ENCODE measurements at regions not wholly inside any gene's neighbourhood (a gene's known extent, or its start where the extent isn't known, plus 50 kb on each side); places are given as distances from the start of the nearest gene placed in this dataset.
"Not testable (repeated sequence)": the region's sequence is repeated elsewhere in the genome, so short reads cannot be mapped to it uniquely, and the experiment has no call there.

GRCh38 chr5:30401479-30402058, 791.9 kb upstream of the CDH6 start:
- peaks cover 0 to 20% (median 9%) of the 10 kb centered on the region in 9 donors for H3K9me3 Mint-ChIP-seq
- no peaks in the 10 kb centered on the region for H3K36me3 Mint-ChIP-seq
- ATAC-seq = no peak
- no peak overlapping the region for H3K4me3 Mint-ChIP-seq
- no peaks in the 10 kb centered on the region for H3K27me3 Mint-ChIP-seq
- no peak overlapping the region for H3K27ac Mint-ChIP-seq
- POLR2A ChIA-PET = no interaction called here
- H3K4me1 Mint-ChIP-seq = no peaks in the 10 kb centered on the region
- no peak for DNase-seq

DNA sequence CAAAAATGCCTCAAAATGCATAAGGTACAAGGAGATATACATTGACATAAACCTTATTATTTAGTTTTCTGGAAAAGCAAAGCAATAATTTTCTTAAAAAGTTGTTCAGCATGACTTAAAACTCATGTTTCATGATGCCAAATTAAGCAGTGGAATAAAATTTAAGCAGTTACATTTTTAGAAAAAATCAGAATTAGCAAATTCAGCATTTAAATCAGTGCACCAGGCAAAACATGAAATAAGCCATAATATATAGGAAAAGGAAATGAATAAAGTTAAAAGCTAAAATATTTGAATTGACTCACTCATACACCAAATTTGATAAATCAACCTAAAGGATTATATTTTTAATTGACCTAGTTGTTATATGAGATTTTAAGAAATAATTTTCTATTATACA, 795.1 kb upstream of the CDH6 start:
- ATAC-seq = no peak
- no peaks in the 10 kb centered on the region for H3K4me1 Mint-ChIP-seq
- peaks cover 0 to 12% (median 7%) of the 10 kb centered on the region in 9 donors for H3K9me3 Mint-ChIP-seq

DNA sequence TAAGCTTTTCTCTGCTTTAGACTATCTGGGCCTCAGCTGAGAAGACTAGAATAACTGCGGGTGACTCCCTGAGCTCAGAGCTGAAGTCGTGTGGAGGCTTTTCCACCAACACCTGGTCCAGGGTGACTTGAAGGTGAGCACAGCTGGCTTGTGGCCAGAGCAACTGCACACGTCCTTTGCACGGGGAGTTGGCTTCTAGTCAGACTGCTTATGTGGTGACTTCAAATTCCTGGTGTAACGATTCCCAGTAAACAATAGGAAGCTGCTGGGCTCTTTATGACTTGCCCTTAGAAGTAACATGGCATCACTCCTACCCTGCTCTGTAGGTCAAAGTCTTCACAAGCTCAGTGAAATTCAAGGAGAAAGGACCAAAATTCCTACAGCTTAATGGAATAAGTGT, 800.6 kb upstream of the CDH6 start:
- ATAC-seq (no peak), DNase-seq (no peak)
- H3K27me3 Mint-ChIP-seq = no peaks in the 10 kb centered on the region
- peaks cover 2 to 40% (median 16%) of the 10 kb centered on the region in 9 donors for H3K9me3 Mint-ChIP-seq
- no peaks in the 10 kb centered on the region for H3K4me1 Mint-ChIP-seq
- no peaks in the 10 kb centered on the region for H3K36me3 Mint-ChIP-seq
- H3K27ac Mint-ChIP-seq = no peak overlapping the region
- POLR2A ChIA-PET = no interaction called here
- H3K4me3 Mint-ChIP-seq = no peak overlapping the region

More for the DNA sequence above, 795.1 kb upstream of the CDH6 start:
- H3K27me3 Mint-ChIP-seq = no peaks in the 10 kb centered on the region
- no peaks in the 10 kb centered on the region for H3K36me3 Mint-ChIP-seq
- H3K4me3 Mint-ChIP-seq = no peak overlapping the region
- POLR2A ChIA-PET = no interaction called here
- no peak overlapping the region for H3K27ac Mint-ChIP-seq
- DNase-seq = no peak

DNA sequence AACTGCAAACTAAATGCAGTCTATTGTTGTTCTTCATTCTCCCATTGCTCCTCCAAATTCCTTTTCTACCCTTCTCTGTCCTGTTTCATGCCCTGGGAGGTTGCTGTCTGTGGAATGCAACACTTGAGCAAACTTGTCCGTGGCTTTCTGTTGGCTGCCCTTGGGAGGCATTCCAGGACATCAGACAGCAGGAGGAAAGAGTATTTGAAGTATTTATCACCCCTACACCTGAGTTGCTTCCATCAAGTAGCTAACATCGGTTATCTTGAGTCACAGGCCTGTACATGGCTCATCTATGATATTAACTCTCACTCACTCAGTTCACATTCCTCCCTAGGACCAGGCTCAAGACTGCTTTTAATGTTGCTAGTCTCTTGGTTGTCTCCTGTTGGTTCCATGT, 803.4 kb upstream of the CDH6 start:
- peaks cover 4 to 40% (median 18%) of the 10 kb centered on the region in 9 donors for H3K9me3 Mint-ChIP-seq
- no peak for DNase-seq
- POLR2A ChIA-PET = no interaction called here

GRCh38 chr5:30387974-30388632, 805.4 kb upstream of the CDH6 start:
- no peaks in the 10 kb centered on the region for H3K36me3 Mint-ChIP-seq
- H3K27ac Mint-ChIP-seq = no peak overlapping the region
- POLR2A ChIA-PET = no interaction called here
- peaks cover 0 to 40% (median 18%) of the 10 kb centered on the region in 9 donors for H3K9me3 Mint-ChIP-seq
- no peak overlapping the region for H3K4me3 Mint-ChIP-seq
- no peaks in the 10 kb centered on the region for H3K27me3 Mint-ChIP-seq
- DNase-seq (no peak), ATAC-seq (no peak)
- H3K4me1 Mint-ChIP-seq = no peaks in the 10 kb centered on the region

More for the DNA sequence above, 803.4 kb upstream of the CDH6 start:
- no peaks in the 10 kb centered on the region for H3K36me3 Mint-ChIP-seq
- no peaks in the 10 kb centered on the region for H3K27me3 Mint-ChIP-seq
- no peak overlapping the region for H3K27ac Mint-ChIP-seq
- H3K4me1 Mint-ChIP-seq = no peaks in the 10 kb centered on the region
- no peak for ATAC-seq
- no peak overlapping the region for H3K4me3 Mint-ChIP-seq

- POLR2A ChIA-PET = no interaction called here
- Mint-ChIP-seq H3K9me3 (peaks cover 6 to 26% (median 12%) of the 10 kb centered on the region in 9 donors), H3K4me3 (no peak overlapping the region), H3K27ac (no peak overlapping the region), H3K27me3 (no peaks in the 10 kb centered on the region), H3K36me3 (no peaks in the 10 kb centered on the region), H3K4me1 (no peaks in the 10 kb centered on the region)
- ATAC-seq = no peak
- DNase-seq = no peak
Measured at GRCh38 chr5:30385754-30386153, 807.7 kb upstream of the CDH6 start.

DNA sequence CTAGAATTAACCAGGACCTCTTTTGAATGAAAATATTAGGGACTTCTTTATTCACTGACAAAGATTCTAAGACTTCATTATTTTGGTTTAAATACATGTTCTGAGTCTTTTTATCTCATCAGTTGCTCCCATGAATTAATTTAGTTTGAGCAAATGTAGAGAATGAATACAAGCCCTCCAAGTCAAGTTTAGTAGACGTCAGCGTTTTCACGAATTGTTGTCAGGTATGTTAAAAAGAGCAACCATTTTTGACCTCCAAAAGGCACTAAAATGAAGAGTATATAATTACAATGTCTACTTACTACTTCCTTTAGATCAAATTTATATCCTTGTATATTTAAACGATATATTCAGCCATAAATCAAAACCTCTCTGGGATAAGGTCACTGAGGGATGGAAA, 809.3 kb upstream of the CDH6 start:
- Mint-ChIP-seq H3K27ac (no peak overlapping the region), H3K36me3 (no peaks in the 10 kb centered on the region), H3K9me3 (peaks cover 4 to 20% (median 12%) of the 10 kb centered on the region in 9 donors), H3K4me1 (no peaks in the 10 kb centered on the region), H3K27me3 (no peaks in the 10 kb centered on the region), H3K4me3 (no peak overlapping the region)
- POLR2A ChIA-PET = no interaction called here
- no peak for ATAC-seq
- no peak for DNase-seq

- Mint-ChIP-seq H3K9me3 (peaks cover 0 to 36% (median 12%) of the 10 kb centered on the region in 9 donors), H3K36me3 (no peaks in the 10 kb centered on the region), H3K4me1 (no peaks in the 10 kb centered on the region), H3K27me3 (no peaks in the 10 kb centered on the region), H3K27ac (no peak overlapping the region), H3K4me3 (no peak overlapping the region)
- no peak for ATAC-seq
- DNase-seq = no peak
- POLR2A ChIA-PET = no interaction called here
Measured at GRCh38 chr5:30380228-30380627, 813.3 kb upstream of the CDH6 start.

- Mint-ChIP-seq H3K27me3 (no peaks in the 10 kb centered on the region), H3K4me3 (no peak overlapping the region), H3K27ac (no peak overlapping the region), H3K9me3 (peaks cover 0 to 36% (median 4%) of the 10 kb centered on the region in 9 donors), H3K4me1 (no peaks in the 10 kb centered on the region), H3K36me3 (no peaks in the 10 kb centered on the region)
- POLR2A ChIA-PET = no interaction called here
- ATAC-seq (no peak), DNase-seq (no peak)
Measured at GRCh38 chr5:30376848-30377247, 816.6 kb upstream of the CDH6 start.

GRCh38 chr5:30368064-30368463, 825.4 kb upstream of the CDH6 start:
- Mint-ChIP-seq H3K4me1 (no peaks in the 10 kb centered on the region), H3K27ac (no peak overlapping the region), H3K9me3 (peaks cover 0 to 39% (median 13%) of the 10 kb centered on the region in 9 donors), H3K4me3 (no peak overlapping the region), H3K36me3 (peaks cover 0 to 13% (median 2%) of the 10 kb centered on the region in 3 donors), H3K27me3 (no peaks in the 10 kb centered on the region)
- ATAC-seq = no peak
- DNase-seq = no peak
- POLR2A ChIA-PET = no interaction called here

DNA sequence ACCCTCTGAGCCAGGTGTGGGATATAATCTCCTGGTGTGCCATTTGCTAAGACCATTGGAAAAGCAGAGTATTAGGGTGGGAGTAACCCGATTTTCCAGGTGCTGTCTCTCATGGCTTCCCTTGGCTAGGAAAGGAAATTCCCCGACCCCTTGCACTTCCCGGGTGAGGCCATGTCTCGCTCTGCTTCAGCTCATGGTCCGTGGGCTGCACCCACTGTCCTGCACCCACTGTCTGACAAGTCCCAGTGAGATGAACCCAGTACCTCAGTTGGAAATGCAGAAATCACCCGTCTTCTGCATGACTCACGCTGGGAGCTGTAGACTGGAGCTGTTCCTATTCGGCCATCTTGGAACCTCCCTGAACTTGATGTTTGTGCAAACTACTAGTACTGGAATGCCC, 828.5 kb upstream of the CDH6 start:
- ATAC-seq, H3K4me3 Mint-ChIP-seq, H3K27ac Mint-ChIP-seq, H3K4me1 Mint-ChIP-seq, POLR2A ChIA-PET, DNase-seq, H3K27me3 Mint-ChIP-seq: not testable (repeated sequence)
- Mint-ChIP-seq H3K9me3 (peaks cover 0 to 57% (median 16%) of the 10 kb centered on the region in 9 donors), H3K36me3 (peaks cover 0 to 13% (median 2%) of the 10 kb centered on the region in 3 donors)

- no peaks in the 10 kb centered on the region for H3K4me1 Mint-ChIP-seq
- no peaks in the 10 kb centered on the region for H3K36me3 Mint-ChIP-seq
- POLR2A ChIA-PET = no interaction called here
- peaks cover 8 to 31% (median 16%) of the 10 kb centered on the region in 9 donors for H3K9me3 Mint-ChIP-seq
- H3K4me3 Mint-ChIP-seq = no peak overlapping the region
- no peaks in the 10 kb centered on the region for H3K27me3 Mint-ChIP-seq
- DNase-seq (no peak), ATAC-seq (no peak)
- H3K27ac Mint-ChIP-seq = no peak overlapping the region
Measured at GRCh38 chr5:30357371-30357770, 836.1 kb upstream of the CDH6 start.

GRCh38 chr5:30355675-30356074, 837.8 kb upstream of the CDH6 start:
- POLR2A ChIA-PET = no interaction called here

GRCh38 chr5:30347858-30348257, 845.6 kb upstream of the CDH6 start:
- Mint-ChIP-seq H3K36me3 (no peaks in the 10 kb centered on the region), H3K27ac (no peak overlapping the region), H3K4me1 (no peaks in the 10 kb centered on the region), H3K9me3 (peaks cover 0 to 27% (median 6%) of the 10 kb centered on the region in 9 donors), H3K4me3 (no peak overlapping the region), H3K27me3 (no peaks in the 10 kb centered on the region)
- POLR2A ChIA-PET = no interaction called here
- DNase-seq = no peak
- no peak for ATAC-seq

More at GRCh38 chr5:30355675-30356074, 837.8 kb upstream of the CDH6 start:
- DNase-seq = no peak
- peaks cover 2 to 21% (median 10%) of the 10 kb centered on the region in 9 donors for H3K9me3 Mint-ChIP-seq
- no peak overlapping the region for H3K4me3 Mint-ChIP-seq
- H3K36me3 Mint-ChIP-seq = no peaks in the 10 kb centered on the region
- no peaks in the 10 kb centered on the region for H3K4me1 Mint-ChIP-seq
- H3K27me3 Mint-ChIP-seq = no peaks in the 10 kb centered on the region
- ATAC-seq = no peak
- no peak overlapping the region for H3K27ac Mint-ChIP-seq

Measured in naive thymus-derived CD8-positive, alpha-beta T cell (primary cell).